H1 (cell line): ENCODE measurements at regions not wholly inside any gene's neighbourhood (a gene's known extent, or its start where the extent isn't known, plus 50 kb on each side); places are given as distances from the start of the nearest gene placed in this dataset.

Experiments used
- BCL11A ChIP-seq, 2 experiments: IDR thresholded peaks; one replicate each; pipeline ENCODE4 v1.6.1; 2011; ENCODE audit warnings: low read depth in 2 of 2, low read length in 2 of 2, mild to moderate bottlenecking in 2 of 2
- CHD1 ChIP-seq: IDR thresholded peaks from 2 replicates; pipeline ENCODE4 v1.6.1; 2012; ENCODE audit warnings: low read depth, low read length, improper control_type of control experiment
- CHD2 ChIP-seq: IDR thresholded peaks from 2 replicates; pipeline ENCODE4 v1.6.1; 2012; ENCODE audit warnings: low read length, improper control_type of control experiment
- EP300 ChIP-seq, 2 experiments: IDR thresholded peaks; 1 replicate in 1 of 2; 2 replicates in 1 of 2; pipeline ENCODE4 v1.6.1; 2011 to 2012; ENCODE audit warnings: low read depth in 2 of 2, low read length in 2 of 2, mild to moderate bottlenecking in 2 of 2, borderline replicate concordance in 1 of 2, inconsistent platforms in 1 of 2, moderate library complexity in 1 of 2
- JUN ChIP-seq: IDR thresholded peaks from 2 replicates; pipeline ENCODE4 v1.6.1; 2011; ENCODE audit warnings: low read depth, mild to moderate bottlenecking, improper control_type of control experiment, low read length
- POLR2A ChIP-seq, 2 experiments: IDR thresholded peaks; 1 replicate in 1 of 2; 2 replicates in 1 of 2; pipeline ENCODE4 v1.6.1; 2011; ENCODE audit warnings: low read depth in 2 of 2, low read length in 2 of 2, mild to moderate bottlenecking in 2 of 2; ENCODE audit errors: control extremely low read depth in 1 of 2
- POLR2AphosphoS5 ChIP-seq: IDR thresholded peaks from 2 replicates; pipeline ENCODE4 v1.6.1; 2011; ENCODE audit warnings: low read depth, low read length
- SP2 ChIP-seq: IDR thresholded peaks from 2 replicates; pipeline ENCODE4 v1.6.1; 2012; ENCODE audit warnings: mild to moderate bottlenecking, low read length, inconsistent platforms
- TAF1 ChIP-seq: IDR thresholded peaks from 2 replicates; pipeline ENCODE4 v1.6.1; 2011; ENCODE audit warnings: mild to moderate bottlenecking, low read depth, low read length
- TEAD4 ChIP-seq: IDR thresholded peaks from 2 replicates; pipeline ENCODE4 v1.6.1; 2012; ENCODE audit warnings: low read depth, low read length, inconsistent platforms, mixed read lengths
- YY1 ChIP-seq: IDR thresholded peaks from 2 replicates; pipeline ENCODE4 v1.6.1; 2011; ENCODE audit warnings: low read depth, mild to moderate bottlenecking, low read length
- ZNF274 ChIP-seq: IDR thresholded peaks from 2 replicates; pipeline ENCODE4 v1.7.0; 2012; ENCODE audit warnings: low read length, borderline replicate concordance; ENCODE audit errors: extremely low read depth
- TF ChIP-seq, protein P1 (sequence below), 3 experiments: IDR thresholded peaks; 1 replicate in 2 of 3; 2 replicates in 1 of 3; pipeline versions ENCODE4 v1.5.1 to v1.6.1; 2011; ENCODE audit warnings: low read length in 3 of 3, mild to moderate bottlenecking in 3 of 3, inconsistent platforms in 2 of 3, low read depth in 1 of 3, moderate library complexity in 1 of 3; ENCODE audit not compliant: insufficient read depth in 1 of 3; ENCODE audit errors: control extremely low read depth in 1 of 3
- TF ChIP-seq, protein P2 (sequence below): IDR thresholded peaks from 2 replicates; pipeline ENCODE4 v1.6.1; 2011; ENCODE audit warnings: low read length, improper control_type of control experiment

GRCh38 chr4:134401798-134402197 is 200.2 kb upstream of the PABPC4L start:
- TF ChIP-seq JUN (no peak), TAF1 (no peak), SP2 (no peak), EP300 (IDR thresholded peaks at IDR 0.05; ENCODE audit: borderline replicate concordance in 1 of 2, low read depth in 2 of 2, low read length in 2 of 2) (no peak), POLR2AphosphoS5 (no peak), YY1 (no peak), BCL11A (IDR thresholded peaks at IDR 0.05; ENCODE audit: low read depth in 2 of 2, low read length in 2 of 2) (no peak), CHD1 (no peak), ZNF274 (no peak), CHD2 (no peak), POLR2A (IDR thresholded peaks at IDR 0.05; ENCODE audit: control extremely low read depth in 1 of 2, low read depth in 2 of 2, low read length in 2 of 2) (no peak), TEAD4 (no peak)
- TF ChIP-seq, protein P1, sequence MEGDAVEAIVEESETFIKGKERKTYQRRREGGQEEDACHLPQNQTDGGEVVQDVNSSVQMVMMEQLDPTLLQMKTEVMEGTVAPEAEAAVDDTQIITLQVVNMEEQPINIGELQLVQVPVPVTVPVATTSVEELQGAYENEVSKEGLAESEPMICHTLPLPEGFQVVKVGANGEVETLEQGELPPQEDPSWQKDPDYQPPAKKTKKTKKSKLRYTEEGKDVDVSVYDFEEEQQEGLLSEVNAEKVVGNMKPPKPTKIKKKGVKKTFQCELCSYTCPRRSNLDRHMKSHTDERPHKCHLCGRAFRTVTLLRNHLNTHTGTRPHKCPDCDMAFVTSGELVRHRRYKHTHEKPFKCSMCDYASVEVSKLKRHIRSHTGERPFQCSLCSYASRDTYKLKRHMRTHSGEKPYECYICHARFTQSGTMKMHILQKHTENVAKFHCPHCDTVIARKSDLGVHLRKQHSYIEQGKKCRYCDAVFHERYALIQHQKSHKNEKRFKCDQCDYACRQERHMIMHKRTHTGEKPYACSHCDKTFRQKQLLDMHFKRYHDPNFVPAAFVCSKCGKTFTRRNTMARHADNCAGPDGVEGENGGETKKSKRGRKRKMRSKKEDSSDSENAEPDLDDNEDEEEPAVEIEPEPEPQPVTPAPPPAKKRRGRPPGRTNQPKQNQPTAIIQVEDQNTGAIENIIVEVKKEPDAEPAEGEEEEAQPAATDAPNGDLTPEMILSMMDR (IDR thresholded peaks at IDR 0.05; ENCODE audit: control extremely low read depth in 1 of 3, insufficient read depth in 1 of 3, low read depth in 1 of 3, low read length in 3 of 3) = no peak
- TF ChIP-seq, protein P2, sequence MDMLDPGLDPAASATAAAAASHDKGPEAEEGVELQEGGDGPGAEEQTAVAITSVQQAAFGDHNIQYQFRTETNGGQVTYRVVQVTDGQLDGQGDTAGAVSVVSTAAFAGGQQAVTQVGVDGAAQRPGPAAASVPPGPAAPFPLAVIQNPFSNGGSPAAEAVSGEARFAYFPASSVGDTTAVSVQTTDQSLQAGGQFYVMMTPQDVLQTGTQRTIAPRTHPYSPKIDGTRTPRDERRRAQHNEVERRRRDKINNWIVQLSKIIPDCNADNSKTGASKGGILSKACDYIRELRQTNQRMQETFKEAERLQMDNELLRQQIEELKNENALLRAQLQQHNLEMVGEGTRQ = no peak
